ENCODE measurements at regions not wholly inside any gene's neighbourhood (a gene's known extent, or its start where the extent isn't known, plus 50 kb on each side); places are given as distances from the start of the nearest gene placed in this dataset.

DNA sequence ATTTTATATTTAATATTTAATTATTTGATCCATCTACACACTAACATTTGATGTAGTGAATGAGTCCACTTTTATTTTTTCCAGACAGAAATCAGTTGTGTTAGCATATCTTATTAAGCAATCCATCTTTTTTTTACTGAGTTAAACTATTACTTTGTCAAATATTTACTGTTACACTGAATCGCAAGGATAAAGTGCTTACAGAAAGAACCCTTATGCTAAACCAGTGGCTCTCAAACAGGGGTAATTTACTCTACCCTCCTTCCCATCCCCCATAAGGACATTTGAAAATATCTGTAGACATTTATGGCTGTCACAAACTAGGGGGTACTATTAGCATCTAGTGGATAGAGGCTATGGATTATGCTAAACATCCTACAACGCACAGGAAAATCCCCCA, 508.2 kb downstream of the C12orf50 start:
- Histone ChIP-seq H2AFZ (ENCODE audit: low read depth, low read length) (no peak overlapping the region), H3K4me3 (ENCODE audit: low read length) (no peak overlapping the region), H3K9me3 (ENCODE audit: low read length) (no peaks in the 10 kb centered on the region), H3K27me3 (ENCODE audit: insufficient read depth, low read depth, low read length) (no peaks in the 10 kb centered on the region), H4K20me1 (ENCODE audit: insufficient read depth) (no peaks in the 10 kb centered on the region), H3K4me2 (ENCODE audit: low read length) (no peak overlapping the region), H3K27ac (ENCODE audit: low read length) (no peak overlapping the region), H3F3A (ENCODE audit: insufficient read depth, low read length, poor library complexity, severe bottlenecking) (no peaks in the 10 kb centered on the region), H3K36me3 (ENCODE audit: insufficient read depth, low read length) (no peaks in the 10 kb centered on the region), H3K9me2 (ENCODE audit: insufficient read depth, low read length) (no peaks in the 10 kb centered on the region), H3K79me2 (replicated peaks; ENCODE audit: insufficient read depth, low read length) (no peaks in the 10 kb centered on the region), H3K9ac (ENCODE audit: low read length) (no peak overlapping the region)
- TF ChIP-seq TAF1 (IDR thresholded peaks at IDR 0.05; ENCODE audit: low read depth) (no peak), MXI1 (conservative IDR thresholded peaks at IDR 0.05; ENCODE audit: poor library complexity, severe bottlenecking) (no peak)

GRCh38 chr12:87518481-87518880, 510.7 kb downstream of the C12orf50 start:
- Histone ChIP-seq H3K4me2 (ENCODE audit: low read length) (no peak overlapping the region), H3K27me3 (ENCODE audit: insufficient read depth, low read depth, low read length) (no peaks in the 10 kb centered on the region), H3K27ac (ENCODE audit: low read length) (no peak overlapping the region), H3K9me3 (ENCODE audit: low read length) (no peaks in the 10 kb centered on the region), H3K79me2 (replicated peaks; ENCODE audit: insufficient read depth, low read length) (no peaks in the 10 kb centered on the region), H3K9me2 (ENCODE audit: insufficient read depth, low read length) (no peaks in the 10 kb centered on the region), H2AFZ (ENCODE audit: low read depth, low read length) (no peak overlapping the region), H3F3A (ENCODE audit: insufficient read depth, low read length, poor library complexity, severe bottlenecking) (no peaks in the 10 kb centered on the region), H3K9ac (ENCODE audit: low read length) (no peak overlapping the region), H3K4me3 (ENCODE audit: low read length) (no peak overlapping the region), H3K36me3 (ENCODE audit: insufficient read depth, low read length) (no peaks in the 10 kb centered on the region), H4K20me1 (ENCODE audit: insufficient read depth) (no peaks in the 10 kb centered on the region)
- no peak for TF ChIP-seq SMC3 (conservative IDR thresholded peaks at IDR 0.05; ENCODE audit: poor library complexity)
- TF ChIP-seq MXI1 (conservative IDR thresholded peaks at IDR 0.05; ENCODE audit: poor library complexity, severe bottlenecking), result no peak
- TF ChIP-seq, protein P1, sequence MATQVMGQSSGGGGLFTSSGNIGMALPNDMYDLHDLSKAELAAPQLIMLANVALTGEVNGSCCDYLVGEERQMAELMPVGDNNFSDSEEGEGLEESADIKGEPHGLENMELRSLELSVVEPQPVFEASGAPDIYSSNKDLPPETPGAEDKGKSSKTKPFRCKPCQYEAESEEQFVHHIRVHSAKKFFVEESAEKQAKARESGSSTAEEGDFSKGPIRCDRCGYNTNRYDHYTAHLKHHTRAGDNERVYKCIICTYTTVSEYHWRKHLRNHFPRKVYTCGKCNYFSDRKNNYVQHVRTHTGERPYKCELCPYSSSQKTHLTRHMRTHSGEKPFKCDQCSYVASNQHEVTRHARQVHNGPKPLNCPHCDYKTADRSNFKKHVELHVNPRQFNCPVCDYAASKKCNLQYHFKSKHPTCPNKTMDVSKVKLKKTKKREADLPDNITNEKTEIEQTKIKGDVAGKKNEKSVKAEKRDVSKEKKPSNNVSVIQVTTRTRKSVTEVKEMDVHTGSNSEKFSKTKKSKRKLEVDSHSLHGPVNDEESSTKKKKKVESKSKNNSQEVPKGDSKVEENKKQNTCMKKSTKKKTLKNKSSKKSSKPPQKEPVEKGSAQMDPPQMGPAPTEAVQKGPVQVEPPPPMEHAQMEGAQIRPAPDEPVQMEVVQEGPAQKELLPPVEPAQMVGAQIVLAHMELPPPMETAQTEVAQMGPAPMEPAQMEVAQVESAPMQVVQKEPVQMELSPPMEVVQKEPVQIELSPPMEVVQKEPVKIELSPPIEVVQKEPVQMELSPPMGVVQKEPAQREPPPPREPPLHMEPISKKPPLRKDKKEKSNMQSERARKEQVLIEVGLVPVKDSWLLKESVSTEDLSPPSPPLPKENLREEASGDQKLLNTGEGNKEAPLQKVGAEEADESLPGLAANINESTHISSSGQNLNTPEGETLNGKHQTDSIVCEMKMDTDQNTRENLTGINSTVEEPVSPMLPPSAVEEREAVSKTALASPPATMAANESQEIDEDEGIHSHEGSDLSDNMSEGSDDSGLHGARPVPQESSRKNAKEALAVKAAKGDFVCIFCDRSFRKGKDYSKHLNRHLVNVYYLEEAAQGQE (IDR thresholded peaks at IDR 0.05; ENCODE audit: borderline replicate concordance), result no peak
- TF ChIP-seq EP300 (conservative IDR thresholded peaks at IDR 0.05; ENCODE audit: poor library complexity, severe bottlenecking), result no peak
- TF ChIP-seq POLR2AphosphoS5 (IDR thresholded peaks at IDR 0.05), result no peak
- TF ChIP-seq TAF1 (IDR thresholded peaks at IDR 0.05; ENCODE audit: low read depth), result no peak
- TF ChIP-seq EZH2 (IDR thresholded peaks at IDR 0.05; ENCODE audit: borderline replicate concordance, insufficient read depth, low read length, poor library complexity, severe bottlenecking), result no peak
- TF ChIP-seq RAD21 (conservative IDR thresholded peaks at IDR 0.05), result no peak
- TF ChIP-seq, protein P2, sequence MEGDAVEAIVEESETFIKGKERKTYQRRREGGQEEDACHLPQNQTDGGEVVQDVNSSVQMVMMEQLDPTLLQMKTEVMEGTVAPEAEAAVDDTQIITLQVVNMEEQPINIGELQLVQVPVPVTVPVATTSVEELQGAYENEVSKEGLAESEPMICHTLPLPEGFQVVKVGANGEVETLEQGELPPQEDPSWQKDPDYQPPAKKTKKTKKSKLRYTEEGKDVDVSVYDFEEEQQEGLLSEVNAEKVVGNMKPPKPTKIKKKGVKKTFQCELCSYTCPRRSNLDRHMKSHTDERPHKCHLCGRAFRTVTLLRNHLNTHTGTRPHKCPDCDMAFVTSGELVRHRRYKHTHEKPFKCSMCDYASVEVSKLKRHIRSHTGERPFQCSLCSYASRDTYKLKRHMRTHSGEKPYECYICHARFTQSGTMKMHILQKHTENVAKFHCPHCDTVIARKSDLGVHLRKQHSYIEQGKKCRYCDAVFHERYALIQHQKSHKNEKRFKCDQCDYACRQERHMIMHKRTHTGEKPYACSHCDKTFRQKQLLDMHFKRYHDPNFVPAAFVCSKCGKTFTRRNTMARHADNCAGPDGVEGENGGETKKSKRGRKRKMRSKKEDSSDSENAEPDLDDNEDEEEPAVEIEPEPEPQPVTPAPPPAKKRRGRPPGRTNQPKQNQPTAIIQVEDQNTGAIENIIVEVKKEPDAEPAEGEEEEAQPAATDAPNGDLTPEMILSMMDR (IDR thresholded peaks at IDR 0.05; ENCODE audit: poor library complexity, severe bottlenecking), result no peak

DNA sequence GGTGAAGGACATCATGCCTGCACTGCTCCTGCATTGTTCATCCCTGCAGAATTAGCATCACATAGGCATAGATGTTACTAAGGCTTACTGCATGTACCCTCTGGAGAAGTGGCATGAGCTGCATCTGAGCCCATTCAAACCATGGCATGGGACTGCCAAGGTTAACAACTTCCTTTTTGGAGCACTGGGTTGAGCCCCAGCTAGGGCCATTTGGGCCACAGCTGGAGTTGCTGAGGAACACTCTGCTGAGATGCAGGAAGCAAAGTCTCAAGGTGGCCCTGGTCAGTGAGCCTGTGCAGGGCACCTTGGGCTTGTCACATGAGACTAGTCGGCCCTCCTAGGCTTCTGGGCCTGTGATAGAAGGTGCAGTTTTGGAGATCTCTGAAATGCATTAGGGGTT, 511.2 kb downstream of the C12orf50 start:
- Histone ChIP-seq H3K36me3 (ENCODE audit: insufficient read depth, low read length) (no peaks in the 10 kb centered on the region), H2AFZ (ENCODE audit: low read depth, low read length) (no peak overlapping the region), H3K4me3 (ENCODE audit: low read length) (no peak overlapping the region), H3K9me3 (ENCODE audit: low read length) (no peaks in the 10 kb centered on the region), H3K9me2 (ENCODE audit: insufficient read depth, low read length) (no peaks in the 10 kb centered on the region), H3K4me2 (ENCODE audit: low read length) (no peak overlapping the region), H3K79me2 (replicated peaks; ENCODE audit: insufficient read depth, low read length) (no peaks in the 10 kb centered on the region), H4K20me1 (ENCODE audit: insufficient read depth) (no peaks in the 10 kb centered on the region), H3K27me3 (ENCODE audit: insufficient read depth, low read depth, low read length) (no peaks in the 10 kb centered on the region), H3K9ac (ENCODE audit: low read length) (no peak overlapping the region), H3F3A (ENCODE audit: insufficient read depth, low read length, poor library complexity, severe bottlenecking) (no peaks in the 10 kb centered on the region), H3K27ac (ENCODE audit: low read length) (no peak overlapping the region)
- TF ChIP-seq MXI1 (conservative IDR thresholded peaks at IDR 0.05; ENCODE audit: poor library complexity, severe bottlenecking) (no peak), EP300 (conservative IDR thresholded peaks at IDR 0.05; ENCODE audit: poor library complexity, severe bottlenecking) (no peak), POLR2AphosphoS5 (IDR thresholded peaks at IDR 0.05) (no peak)
- TF ChIP-seq, protein P2 (IDR thresholded peaks at IDR 0.05; ENCODE audit: poor library complexity, severe bottlenecking), result no peak
- TF ChIP-seq, protein P1 (IDR thresholded peaks at IDR 0.05; ENCODE audit: borderline replicate concordance), result no peak

Measured in neural cell (in vitro differentiated cells).